Loucy (cell line): ENCODE measurements at regions not wholly inside any gene's neighbourhood (a gene's known extent, or its start where the extent isn't known, plus 50 kb on each side); places are given as distances from the start of the nearest gene placed in this dataset.

Experiments
- H2AFZ ChIP-seq: fragments of 200-600 bp; sonication (generic); 2 replicates; pipeline ENCODE4 v1.6.0; 2016; ENCODE audit warnings: antibody characterized with exemption, mild to moderate bottlenecking, low read length, moderate library complexity
- H3F3A ChIP-seq: fragments of 200-600 bp; 2 replicates; pipeline ENCODE4 v1.6.0; 2016; ENCODE audit warnings: antibody characterized with exemption, low read depth, mild to moderate bottlenecking
- H3K27me3 ChIP-seq: fragments of 200-600 bp; sonication (generic); 2 replicates; pipeline ENCODE4 v1.6.1; 2014; ENCODE audit warnings: low read length, mild to moderate bottlenecking; ENCODE audit not compliant: insufficient read depth, poor library complexity, severe bottlenecking
- H3K36me3 ChIP-seq: fragments of 200-600 bp; sonication (generic); 2 replicates; pipeline ENCODE4 v1.6.1; 2016; ENCODE audit warnings: low read length; ENCODE audit not compliant: insufficient read depth
- H3K4me1 ChIP-seq: fragments of 200-600 bp; sonication (generic); 2 replicates; pipeline ENCODE4 v1.5.1; 2014; ENCODE audit warnings: low read length, mild to moderate bottlenecking; ENCODE audit not compliant: insufficient read depth, poor library complexity, severe bottlenecking
- H3K4me2 ChIP-seq: fragments of 200-600 bp; sonication (generic); 2 replicates; pipeline ENCODE4 v1.6.0; 2014; ENCODE audit warnings: antibody characterized with exemption, low read length, low read depth, mild to moderate bottlenecking; ENCODE audit not compliant: poor library complexity, severe bottlenecking
- H3K4me3 ChIP-seq: fragments of 200-600 bp; sonication (generic); 2 replicates; pipeline ENCODE4 v1.5.1; 2014; ENCODE audit warnings: low read length, mild to moderate bottlenecking, mixed read lengths; ENCODE audit not compliant: poor library complexity, severe bottlenecking
- H3K79me2 ChIP-seq: fragments of 200-600 bp; sonication (generic); 2 replicates; pipeline ENCODE4 v1.6.1; 2014; ENCODE audit warnings: low read length; ENCODE audit not compliant: insufficient read depth
- H3K9ac ChIP-seq: fragments of 200-600 bp; sonication (generic); 2 replicates; pipeline ENCODE4 v1.6.0; 2014; ENCODE audit warnings: mild to moderate bottlenecking, low read depth, low read length, moderate library complexity; ENCODE audit not compliant: poor library complexity, severe bottlenecking
- H3K9me2 ChIP-seq: fragments of 200-600 bp; sonication (generic); replicated peaks from 2 replicates; pipeline ENCODE4 v1.6.1; 2016; ENCODE audit warnings: low read depth, low read length, mixed read lengths
- H3K9me3 ChIP-seq: fragments of 200-600 bp; sonication (generic); 2 replicates; pipeline ENCODE4 v1.6.1; 2014; ENCODE audit warnings: mild to moderate bottlenecking, antibody characterized with exemption, low read length, low read depth; ENCODE audit not compliant: insufficient read depth
- H4K20me1 ChIP-seq: fragments of 200-600 bp; sonication (generic); 2 replicates; pipeline ENCODE4 v1.6.0; 2014; ENCODE audit warnings: antibody characterized with exemption, low read length, mild to moderate bottlenecking; ENCODE audit not compliant: insufficient read depth, poor library complexity, severe bottlenecking
- EZH2phosphoT487 ChIP-seq: fragments of 200-600 bp; IDR thresholded peaks from 2 replicates; pipeline ENCODE4 v1.6.1; 2018; ENCODE audit warnings: antibody characterized with exemption, mild to moderate bottlenecking, moderate library complexity, borderline replicate concordance
- TF ChIP-seq, protein P1 (sequence below): fragments of 200-600 bp; sonication (generic); conservative IDR thresholded peaks from 2 replicates; pipeline ENCODE4 v1.5.1; 2014; ENCODE audit warnings: mild to moderate bottlenecking, antibody characterized with exemption, low read length

GRCh38 chr9:13900449-13900848, 413.5 kb downstream of the NFIB start:
- no peaks in the 10 kb centered on the region for H3K79me2 ChIP-seq
- H3K27me3 ChIP-seq = no peaks in the 10 kb centered on the region
- H3K36me3 ChIP-seq = no peaks in the 10 kb centered on the region
- no peak overlapping the region for H3K9ac ChIP-seq
- H3K9me3 ChIP-seq = no peaks in the 10 kb centered on the region
- no peaks in the 10 kb centered on the region for H4K20me1 ChIP-seq
- H3K4me1 ChIP-seq = no peaks in the 10 kb centered on the region
- no peak overlapping the region for H3K4me3 ChIP-seq
- H3K4me2 ChIP-seq = no peak overlapping the region
- TF ChIP-seq EZH2phosphoT487 = no peak
- TF ChIP-seq, protein P1, sequence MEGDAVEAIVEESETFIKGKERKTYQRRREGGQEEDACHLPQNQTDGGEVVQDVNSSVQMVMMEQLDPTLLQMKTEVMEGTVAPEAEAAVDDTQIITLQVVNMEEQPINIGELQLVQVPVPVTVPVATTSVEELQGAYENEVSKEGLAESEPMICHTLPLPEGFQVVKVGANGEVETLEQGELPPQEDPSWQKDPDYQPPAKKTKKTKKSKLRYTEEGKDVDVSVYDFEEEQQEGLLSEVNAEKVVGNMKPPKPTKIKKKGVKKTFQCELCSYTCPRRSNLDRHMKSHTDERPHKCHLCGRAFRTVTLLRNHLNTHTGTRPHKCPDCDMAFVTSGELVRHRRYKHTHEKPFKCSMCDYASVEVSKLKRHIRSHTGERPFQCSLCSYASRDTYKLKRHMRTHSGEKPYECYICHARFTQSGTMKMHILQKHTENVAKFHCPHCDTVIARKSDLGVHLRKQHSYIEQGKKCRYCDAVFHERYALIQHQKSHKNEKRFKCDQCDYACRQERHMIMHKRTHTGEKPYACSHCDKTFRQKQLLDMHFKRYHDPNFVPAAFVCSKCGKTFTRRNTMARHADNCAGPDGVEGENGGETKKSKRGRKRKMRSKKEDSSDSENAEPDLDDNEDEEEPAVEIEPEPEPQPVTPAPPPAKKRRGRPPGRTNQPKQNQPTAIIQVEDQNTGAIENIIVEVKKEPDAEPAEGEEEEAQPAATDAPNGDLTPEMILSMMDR = no peak
- no peaks in the 10 kb centered on the region for H3K9me2 ChIP-seq
- H3F3A ChIP-seq = no peaks in the 10 kb centered on the region
- no peak overlapping the region for H2AFZ ChIP-seq

DNA sequence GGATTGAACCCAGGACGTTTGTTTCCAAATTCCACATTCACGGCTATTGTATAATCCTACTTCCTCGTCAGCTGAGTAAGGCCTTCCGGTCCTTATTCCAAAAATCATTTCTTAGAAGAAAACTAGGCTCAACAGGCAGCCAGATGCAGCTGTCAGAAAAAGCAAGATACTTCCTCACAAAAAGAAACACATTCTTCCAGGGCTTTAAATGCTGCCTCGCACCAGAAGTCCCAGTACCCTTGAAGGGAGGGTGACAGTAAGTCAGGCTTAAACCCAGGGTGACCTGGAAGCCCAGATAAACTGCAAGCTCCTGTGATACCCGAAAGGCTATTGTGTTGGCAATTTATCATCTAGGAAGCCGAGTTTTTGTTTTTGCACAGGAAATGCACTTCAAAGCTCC, 414.0 kb downstream of the NFIB start:
- Histone ChIP-seq H3K79me2 (no peaks in the 10 kb centered on the region), H3K9me2 (no peaks in the 10 kb centered on the region), H3K4me2 (no peak overlapping the region), H2AFZ (no peak overlapping the region), H3K27me3 (no peaks in the 10 kb centered on the region), H4K20me1 (no peaks in the 10 kb centered on the region), H3K4me3 (no peak overlapping the region), H3K4me1 (no peaks in the 10 kb centered on the region), H3K9me3 (no peaks in the 10 kb centered on the region), H3K36me3 (no peaks in the 10 kb centered on the region), H3F3A (no peaks in the 10 kb centered on the region), H3K9ac (no peak overlapping the region)
- TF ChIP-seq EZH2phosphoT487 = no peak
- TF ChIP-seq, protein P1 = no peak

DNA sequence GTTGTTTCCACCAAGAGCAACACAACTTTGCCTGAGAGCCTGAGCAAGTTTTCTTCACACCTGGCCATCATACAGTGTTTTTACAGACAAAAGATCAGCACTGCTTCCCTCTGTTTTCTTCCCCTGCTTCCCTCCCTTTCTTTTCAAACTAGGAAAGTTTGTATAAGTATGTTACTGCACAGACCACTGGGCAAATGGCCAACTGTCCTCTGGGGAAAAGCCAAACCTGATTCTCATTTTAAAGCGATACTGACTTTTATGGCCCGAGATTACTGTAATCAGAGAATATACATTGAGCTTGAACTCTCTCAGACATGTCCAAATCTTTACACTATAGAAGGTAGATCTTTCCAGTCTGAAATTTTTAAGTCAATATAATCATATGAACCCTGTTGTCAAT, 415.0 kb downstream of the NFIB start:
- H2AFZ ChIP-seq = no peak overlapping the region
- H3K27me3 ChIP-seq = no peaks in the 10 kb centered on the region
- no peaks in the 10 kb centered on the region for H3K4me1 ChIP-seq
- H3K79me2 ChIP-seq = no peaks in the 10 kb centered on the region
- H3K9me3 ChIP-seq = no peaks in the 10 kb centered on the region
- H3K4me2 ChIP-seq = no peak overlapping the region
- no peak overlapping the region for H3K4me3 ChIP-seq
- H3K9ac ChIP-seq = no peak overlapping the region
- H3K36me3 ChIP-seq = no peaks in the 10 kb centered on the region
- no peaks in the 10 kb centered on the region for H4K20me1 ChIP-seq
- no peaks in the 10 kb centered on the region for H3F3A ChIP-seq
- TF ChIP-seq EZH2phosphoT487 = no peak
- TF ChIP-seq, protein P1 = no peak
- no peaks in the 10 kb centered on the region for H3K9me2 ChIP-seq
